Vagina (tissue), 2 donors: ENCODE measurements at regions not wholly inside any gene's neighbourhood (a gene's known extent, or its start where the extent isn't known, plus 50 kb on each side); places are given as distances from the start of the nearest gene placed in this dataset.

Experiments
- DNase-seq, 2 donors: peaks; one replicate each; pipeline ENCODE4 v3.0.0-alpha.2; 2017; ENCODE audit errors: extremely low spot score in 2 of 2
- H3K27ac ChIP-seq: fragments of 200-600 bp; sonication (generic); one replicate; pipeline ENCODE4 v1.5.1; 2019
- H3K27me3 ChIP-seq: fragments of 200-600 bp; sonication (generic); one replicate; pipeline ENCODE4 v1.5.1; 2019
- H3K36me3 ChIP-seq, 2 donors: fragments of 200-600 bp; sonication (generic); one replicate each; pipeline ENCODE4 v1.5.1; 2017 to 2019
- H3K4me1 ChIP-seq: fragments of 200-600 bp; sonication (generic); one replicate; pipeline ENCODE4 v1.5.1; 2019
- H3K4me3 ChIP-seq, 2 donors: fragments of 200-600 bp; sonication (generic); 1 replicate in 1 of 2; 2 replicates in 1 of 2; pipeline ENCODE4 v1.5.1; 2016 to 2019
- H3K9me3 ChIP-seq: fragments of 200-600 bp; sonication (generic); one replicate; pipeline ENCODE4 v1.5.1; 2019
- POLR2A ChIP-seq, 2 donors: fragments of 450-650 bp; IDR thresholded peaks; one replicate each; pipeline ENCODE4 v1.6.1; 2017; ENCODE audit warnings: antibody characterized with exemption in 2 of 2, mild to moderate bottlenecking in 2 of 2, moderate library complexity in 2 of 2
- POLR2AphosphoS5 ChIP-seq, 2 donors: sonication (generic); formaldehyde crosslinking; IDR thresholded peaks; one replicate each; pipeline ENCODE4 v1.9.0; 2017; ENCODE audit warnings: antibody characterized with exemption in 2 of 2, mild to moderate bottlenecking in 2 of 2, low read depth in 1 of 2; ENCODE audit not compliant: insufficient read depth in 1 of 2
- intact Hi-C: fragments of 100-400 bp; cut with DNase I; formaldehyde crosslinking; loops from one replicate; pipeline ENCODE4 v1.15.1; 2023
- TF ChIP-seq, protein P1 (sequence below), 3 experiments: fragments of 450-650 bp in 2 of 3; fragments of 200-600 bp in 1 of 3; sonication (generic) in 1 of 3; IDR thresholded peaks; one replicate each; pipeline ENCODE4 v1.5.1; 2017 to 2019; ENCODE audit warnings: antibody characterized with exemption in 3 of 3, mild to moderate bottlenecking in 2 of 3, moderate library complexity in 2 of 3

DNA sequence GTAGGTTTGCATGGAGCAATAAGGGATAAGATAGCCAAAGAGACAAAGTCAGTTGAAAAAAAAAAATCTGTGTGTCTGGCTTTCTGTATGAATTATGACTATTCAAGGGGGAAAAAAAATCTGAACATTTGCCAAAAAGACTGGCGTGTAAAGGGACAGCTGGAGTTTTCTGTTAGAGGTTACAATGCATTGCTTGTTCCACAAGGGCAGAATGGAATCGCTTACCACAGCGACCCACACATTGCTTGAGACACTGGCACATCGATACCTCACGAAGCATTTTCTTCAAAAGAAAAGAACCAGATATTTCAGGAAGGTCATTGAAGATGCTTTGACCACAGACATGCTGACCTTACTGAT, 327.8 kb downstream of the TMEM167A start:
- H3K36me3 ChIP-seq, result no peaks in the 10 kb centered on the region
- no peak for DNase-seq
- intact Hi-C loops, result no loop called here

DNA sequence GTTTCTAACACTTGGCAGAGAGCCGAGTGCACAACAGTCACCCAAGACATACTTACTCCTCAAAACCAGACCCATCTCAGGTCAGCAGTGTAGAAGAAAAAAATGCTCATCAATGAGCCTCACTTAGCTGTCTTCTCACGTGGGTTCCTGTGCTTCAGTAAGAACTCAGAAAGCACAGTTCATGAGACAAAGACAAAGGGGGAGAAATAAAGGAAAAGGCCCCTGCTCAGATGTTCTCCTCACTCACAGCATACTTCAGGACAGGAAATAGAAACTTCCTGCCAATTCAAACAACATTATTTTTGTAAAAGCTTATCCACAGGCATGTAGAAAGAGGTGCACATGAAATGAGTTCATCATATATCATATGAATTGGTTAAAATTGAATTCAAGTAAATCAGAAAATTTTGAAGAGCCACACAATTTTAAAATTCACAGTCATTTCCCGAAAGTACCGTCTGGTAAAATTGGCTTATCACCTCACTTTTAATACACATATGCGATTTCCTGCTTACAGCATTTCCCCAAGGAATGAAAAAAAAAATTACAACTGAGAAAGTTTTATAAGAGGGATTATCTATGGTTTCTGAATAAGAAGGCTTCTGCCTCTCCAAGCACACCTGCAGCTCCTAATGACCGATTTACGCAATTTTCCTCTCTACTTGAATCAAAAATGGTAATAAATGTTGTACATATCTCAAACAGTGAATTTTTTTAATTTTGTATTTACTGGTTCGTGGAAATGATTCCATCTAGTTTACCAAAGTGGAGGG, 328.3 kb downstream of the TMEM167A start:
- no peaks in the 10 kb centered on the region for H3K4me1 ChIP-seq
- intact Hi-C loops, result no loop called here

More for the DNA sequence above, 327.8 kb downstream of the TMEM167A start:
- H3K27ac ChIP-seq, result no peak overlapping the region
- no peaks in the 10 kb centered on the region for H3K9me3 ChIP-seq
- no peaks in the 10 kb centered on the region for H3K27me3 ChIP-seq
- TF ChIP-seq POLR2AphosphoS5 (IDR thresholded peaks at IDR 0.05; ENCODE audit: insufficient read depth in 1 of 2, low read depth in 1 of 2) (no peak), POLR2A (IDR thresholded peaks at IDR 0.05) (no peak)
- TF ChIP-seq, protein P1, sequence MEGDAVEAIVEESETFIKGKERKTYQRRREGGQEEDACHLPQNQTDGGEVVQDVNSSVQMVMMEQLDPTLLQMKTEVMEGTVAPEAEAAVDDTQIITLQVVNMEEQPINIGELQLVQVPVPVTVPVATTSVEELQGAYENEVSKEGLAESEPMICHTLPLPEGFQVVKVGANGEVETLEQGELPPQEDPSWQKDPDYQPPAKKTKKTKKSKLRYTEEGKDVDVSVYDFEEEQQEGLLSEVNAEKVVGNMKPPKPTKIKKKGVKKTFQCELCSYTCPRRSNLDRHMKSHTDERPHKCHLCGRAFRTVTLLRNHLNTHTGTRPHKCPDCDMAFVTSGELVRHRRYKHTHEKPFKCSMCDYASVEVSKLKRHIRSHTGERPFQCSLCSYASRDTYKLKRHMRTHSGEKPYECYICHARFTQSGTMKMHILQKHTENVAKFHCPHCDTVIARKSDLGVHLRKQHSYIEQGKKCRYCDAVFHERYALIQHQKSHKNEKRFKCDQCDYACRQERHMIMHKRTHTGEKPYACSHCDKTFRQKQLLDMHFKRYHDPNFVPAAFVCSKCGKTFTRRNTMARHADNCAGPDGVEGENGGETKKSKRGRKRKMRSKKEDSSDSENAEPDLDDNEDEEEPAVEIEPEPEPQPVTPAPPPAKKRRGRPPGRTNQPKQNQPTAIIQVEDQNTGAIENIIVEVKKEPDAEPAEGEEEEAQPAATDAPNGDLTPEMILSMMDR (IDR thresholded peaks at IDR 0.05), result no peak
- no peaks in the 10 kb centered on the region for H3K4me1 ChIP-seq
- no peak overlapping the region for H3K4me3 ChIP-seq

DNA sequence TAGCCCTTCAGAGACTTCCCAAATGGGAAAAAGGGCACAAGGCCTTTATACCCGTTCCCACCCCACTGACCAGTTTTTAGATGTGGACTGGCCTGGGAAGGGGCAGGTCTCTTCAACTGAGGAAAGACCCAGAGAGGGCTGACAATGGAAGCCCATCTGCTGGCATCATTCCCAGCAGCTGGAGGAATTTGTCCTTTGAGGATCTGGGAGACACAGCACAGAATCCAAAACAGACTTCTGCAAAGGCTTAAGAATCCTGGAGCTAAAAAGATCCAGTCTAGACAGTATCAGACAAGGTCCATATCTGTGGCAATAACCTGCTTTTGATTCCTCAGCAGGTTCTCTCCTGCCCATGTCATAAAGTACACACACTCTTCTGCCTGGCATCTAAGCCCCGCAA, 329.2 kb downstream of the TMEM167A start:
- no peak overlapping the region for H3K4me3 ChIP-seq
- DNase-seq, result no peak
- H3K4me1 ChIP-seq, result no peaks in the 10 kb centered on the region
- H3K27ac ChIP-seq, result no peak overlapping the region
- intact Hi-C loops, result no loop called here
- no peaks in the 10 kb centered on the region for H3K9me3 ChIP-seq
- H3K36me3 ChIP-seq, result no peaks in the 10 kb centered on the region
- TF ChIP-seq, protein P1 (IDR thresholded peaks at IDR 0.05), result no peak
- no peak for TF ChIP-seq POLR2A (IDR thresholded peaks at IDR 0.05)
- no peak for TF ChIP-seq POLR2AphosphoS5 (IDR thresholded peaks at IDR 0.05; ENCODE audit: insufficient read depth in 1 of 2, low read depth in 1 of 2)
- H3K27me3 ChIP-seq, result no peaks in the 10 kb centered on the region

More for the DNA sequence above, 328.3 kb downstream of the TMEM167A start:
- TF ChIP-seq POLR2AphosphoS5 (IDR thresholded peaks at IDR 0.05; ENCODE audit: insufficient read depth in 1 of 2, low read depth in 1 of 2) (no peak), POLR2A (IDR thresholded peaks at IDR 0.05) (no peak)
- TF ChIP-seq, protein P1 (IDR thresholded peaks at IDR 0.05), result no peak
- H3K27ac ChIP-seq, result no peak overlapping the region
- no peaks in the 10 kb centered on the region for H3K9me3 ChIP-seq
- no peak for DNase-seq
- no peaks in the 10 kb centered on the region for H3K27me3 ChIP-seq
- no peak overlapping the region for H3K4me3 ChIP-seq
- no peaks in the 10 kb centered on the region for H3K36me3 ChIP-seq

DNA sequence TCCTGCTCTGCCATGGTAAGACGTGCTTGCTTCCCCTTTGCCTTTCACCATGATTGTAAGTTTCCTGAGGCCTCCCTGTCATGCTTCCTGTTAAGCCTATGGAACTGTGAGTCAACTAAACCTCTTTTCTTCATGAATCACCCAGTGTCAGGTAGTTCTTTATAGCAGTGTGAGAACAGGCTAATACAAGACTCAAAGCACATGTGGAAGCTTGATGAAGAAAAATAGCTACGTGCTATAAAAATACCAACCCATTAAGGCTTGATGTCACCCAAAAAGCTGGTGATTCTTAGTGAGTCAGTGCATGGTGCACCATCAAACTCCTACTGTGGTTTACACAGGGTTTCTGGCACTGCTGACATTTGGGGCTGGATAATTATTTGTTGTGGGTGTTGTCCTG, 332.2 kb downstream of the TMEM167A start:
- Histone ChIP-seq H3K36me3 (no peaks in the 10 kb centered on the region), H3K27ac (no peak overlapping the region), H3K4me1 (no peaks in the 10 kb centered on the region), H3K27me3 (no peaks in the 10 kb centered on the region), H3K4me3 (no peak overlapping the region), H3K9me3 (no peaks in the 10 kb centered on the region)
- DNase-seq, result no peak
- intact Hi-C loops, result no loop called here
- TF ChIP-seq POLR2A (IDR thresholded peaks at IDR 0.05) (no peak), POLR2AphosphoS5 (IDR thresholded peaks at IDR 0.05; ENCODE audit: insufficient read depth in 1 of 2, low read depth in 1 of 2) (no peak)
- TF ChIP-seq, protein P1 (IDR thresholded peaks at IDR 0.05), result no peak

DNA sequence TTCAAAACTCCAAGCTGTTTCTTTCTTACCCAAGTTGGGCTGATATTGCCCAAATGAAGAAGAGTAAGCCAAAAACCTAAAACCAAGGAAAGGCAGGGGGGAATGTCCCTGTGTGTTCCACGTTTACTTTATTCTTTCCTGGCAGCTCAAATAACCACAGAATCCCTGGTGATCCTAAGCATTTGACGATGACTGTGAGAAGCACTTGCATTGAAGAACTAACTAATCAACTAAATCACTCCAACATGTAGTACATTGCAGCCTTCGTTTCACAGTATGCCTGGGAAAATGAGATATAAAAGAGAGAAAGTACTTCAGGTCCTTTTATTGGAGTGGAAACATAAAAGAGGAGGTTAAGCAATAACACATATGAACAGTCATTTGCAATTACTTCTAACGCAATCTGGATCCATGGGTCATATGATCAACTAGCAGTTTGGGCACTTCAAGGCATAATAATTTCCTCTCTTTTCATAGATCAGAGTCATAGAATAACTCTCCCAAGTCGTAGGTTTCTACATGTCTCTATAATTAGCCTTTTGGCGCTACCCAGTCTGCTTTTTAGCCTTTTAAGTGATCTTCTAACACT, 338.4 kb downstream of the TMEM167A start:
- H3K27ac ChIP-seq, result no peak overlapping the region
- intact Hi-C loops, result no loop called here
- H3K4me1 ChIP-seq, result no peaks in the 10 kb centered on the region
- no peaks in the 10 kb centered on the region for H3K9me3 ChIP-seq
- H3K36me3 ChIP-seq, result no peaks in the 10 kb centered on the region
- TF ChIP-seq POLR2AphosphoS5 (IDR thresholded peaks at IDR 0.05; ENCODE audit: insufficient read depth in 1 of 2, low read depth in 1 of 2) (no peak), POLR2A (IDR thresholded peaks at IDR 0.05) (no peak)
- TF ChIP-seq, protein P1 (IDR thresholded peaks at IDR 0.05), result no peak
- no peak for DNase-seq
- H3K4me3 ChIP-seq, result no peak overlapping the region
- H3K27me3 ChIP-seq, result no peaks in the 10 kb centered on the region
